HG03460 (cell line): ENCODE measurements at regions not wholly inside any gene's neighbourhood (a gene's known extent, or its start where the extent isn't known, plus 50 kb on each side); places are given as distances from the start of the nearest gene placed in this dataset.

Experiments
- ATAC-seq: cut with Tn5 transposase; IDR thresholded peaks from one replicate; pipeline ENCODE4 v1.9.1; 2021; ENCODE audit not compliant: unreplicated experiment

DNA sequence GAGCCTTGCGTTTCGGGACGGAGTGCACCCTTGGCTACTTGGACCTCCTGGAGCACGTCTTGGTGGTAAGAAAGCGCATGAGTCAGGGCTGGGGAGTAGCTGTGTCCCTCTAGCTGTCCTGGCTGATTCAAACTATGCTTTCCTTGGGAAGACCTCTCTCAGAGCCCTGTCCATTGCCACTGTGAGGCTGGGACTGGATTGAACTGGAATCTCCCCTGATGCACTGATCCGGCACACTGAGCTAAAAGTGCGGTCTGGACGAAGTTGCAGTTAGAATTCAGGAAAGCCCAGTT is 232.6 kb upstream of the TPM1 start:
- ATAC-seq = no peak

DNA sequence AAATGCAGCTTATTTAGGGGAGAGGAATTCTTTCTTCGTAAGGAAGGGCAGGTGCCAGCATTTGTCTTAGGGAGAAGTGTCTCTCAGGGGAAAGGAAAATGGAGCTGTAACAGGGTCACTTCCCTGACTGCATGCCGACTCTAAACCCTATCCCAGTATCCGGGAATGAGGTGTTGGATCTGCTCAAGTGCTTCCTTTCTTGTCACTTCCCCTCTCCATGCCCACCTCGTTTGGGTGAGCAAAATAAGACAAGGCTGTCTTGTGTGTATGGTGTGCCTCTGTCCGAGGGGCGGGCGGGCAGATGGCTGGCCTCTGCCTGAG is 230.1 kb upstream of the TPM1 start:
- no peak for ATAC-seq

DNA sequence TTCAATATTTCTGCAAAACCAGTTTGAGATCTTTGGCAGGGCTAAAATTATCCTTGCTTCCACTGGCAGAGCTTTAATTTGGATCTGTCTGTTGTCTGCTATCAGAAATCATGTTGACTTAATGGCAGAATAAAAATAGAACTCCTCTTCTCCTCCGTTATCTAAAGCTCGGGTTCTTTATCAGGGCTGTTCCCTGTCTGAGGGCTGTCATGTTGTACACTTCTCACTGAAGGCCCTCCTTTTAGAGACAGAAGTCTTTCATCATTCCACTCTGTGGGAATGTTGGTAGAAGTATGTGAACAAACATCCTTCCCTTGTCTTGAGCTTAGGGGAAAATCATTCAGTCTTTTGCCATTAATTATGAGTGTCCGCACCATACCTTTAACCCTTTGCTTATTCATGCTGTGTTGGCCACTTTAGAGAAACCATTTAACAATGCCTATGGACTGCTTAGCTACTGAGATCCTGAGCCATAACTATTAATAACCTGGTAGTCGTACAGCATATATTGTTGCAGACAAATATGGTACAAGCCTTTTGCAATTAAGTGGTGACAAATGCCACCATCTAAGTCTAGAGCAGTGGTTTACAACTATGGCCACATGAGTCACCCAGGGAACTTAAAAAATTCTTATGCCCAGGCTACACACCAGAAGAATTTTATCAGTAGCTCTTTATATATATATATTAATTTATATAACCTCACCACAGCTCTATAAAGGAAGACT is 226.0 kb upstream of the TPM1 start:
- no peak for ATAC-seq

DNA sequence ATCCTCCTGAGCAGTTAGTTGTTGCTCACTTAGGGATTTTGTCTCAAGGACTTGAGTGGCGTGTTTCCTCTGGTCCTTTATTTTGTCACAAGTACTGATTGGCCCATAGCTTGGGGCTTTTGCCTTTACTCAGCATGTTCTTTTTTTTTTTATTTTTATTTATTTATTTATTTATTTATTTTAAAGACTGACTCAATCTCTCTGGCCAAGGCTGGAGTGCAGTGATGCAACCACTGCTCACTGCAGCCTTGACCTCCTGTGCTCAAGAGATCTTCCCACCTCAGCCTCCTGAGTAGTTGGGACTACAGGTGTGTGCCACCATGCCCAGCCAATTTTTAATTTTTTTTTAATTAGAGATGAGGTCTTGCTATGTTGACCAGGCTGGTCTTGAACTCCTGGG is 223.9 kb upstream of the TPM1 start:
- ATAC-seq = no peak

DNA sequence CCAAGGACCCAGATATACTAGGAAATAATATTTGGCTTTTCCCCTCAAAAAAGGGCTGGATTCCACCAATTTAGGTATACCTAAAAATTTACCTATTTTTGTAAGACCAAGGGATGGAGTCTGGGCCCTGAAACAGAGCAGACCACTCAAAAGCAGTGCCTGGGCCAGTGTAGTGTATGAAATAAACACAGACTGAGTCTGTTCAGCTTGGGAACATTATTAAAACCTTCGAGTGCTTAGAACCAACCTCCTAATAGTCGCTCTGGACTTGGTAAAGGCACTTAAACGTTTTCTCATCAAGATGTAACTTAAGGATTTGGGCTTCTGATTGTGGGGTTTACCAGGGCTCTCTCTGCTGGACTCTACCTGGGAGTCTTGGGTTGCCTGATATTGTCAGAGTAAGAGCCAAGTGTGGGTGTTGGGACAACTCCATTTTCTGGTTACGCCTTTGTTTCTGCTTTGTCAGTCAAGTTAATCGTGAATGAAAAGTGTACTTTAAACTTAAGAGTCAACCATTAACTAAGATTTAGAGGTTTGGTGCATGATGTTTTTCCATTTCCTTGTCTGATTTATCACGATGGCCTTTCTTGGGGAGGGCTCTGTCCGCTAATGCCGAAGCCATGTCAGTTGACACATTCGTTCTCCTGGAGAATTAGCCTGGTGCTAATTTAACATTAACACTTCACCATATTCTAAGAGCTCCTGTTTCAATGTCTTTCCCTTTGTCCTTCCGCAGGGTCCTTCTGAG is 221.0 kb upstream of the TPM1 start:
- no peak for ATAC-seq

- no peak for ATAC-seq
Observed at GRCh38 chr15:62822228-62822627, 220.3 kb upstream of the TPM1 start.

DNA sequence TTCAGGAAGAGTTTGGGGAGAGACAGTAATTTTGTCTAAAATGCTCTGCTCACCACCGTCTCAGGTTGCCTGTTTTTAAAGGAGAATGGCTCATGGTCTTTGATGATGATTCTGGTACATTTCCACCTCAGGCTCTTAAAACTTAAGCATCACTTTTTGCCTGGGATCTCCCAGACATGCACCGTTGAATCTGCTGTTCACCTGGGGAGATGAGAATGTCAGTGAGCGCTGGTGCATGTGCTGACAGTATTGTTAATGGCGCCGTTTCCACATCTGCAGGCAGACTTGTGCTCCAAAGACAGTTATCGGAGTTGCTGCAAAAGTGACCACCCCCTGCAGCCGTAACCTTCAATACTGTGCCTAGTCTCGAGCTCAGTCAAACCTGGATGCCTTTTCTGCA is 219.0 kb upstream of the TPM1 start:
- no peak for ATAC-seq

DNA sequence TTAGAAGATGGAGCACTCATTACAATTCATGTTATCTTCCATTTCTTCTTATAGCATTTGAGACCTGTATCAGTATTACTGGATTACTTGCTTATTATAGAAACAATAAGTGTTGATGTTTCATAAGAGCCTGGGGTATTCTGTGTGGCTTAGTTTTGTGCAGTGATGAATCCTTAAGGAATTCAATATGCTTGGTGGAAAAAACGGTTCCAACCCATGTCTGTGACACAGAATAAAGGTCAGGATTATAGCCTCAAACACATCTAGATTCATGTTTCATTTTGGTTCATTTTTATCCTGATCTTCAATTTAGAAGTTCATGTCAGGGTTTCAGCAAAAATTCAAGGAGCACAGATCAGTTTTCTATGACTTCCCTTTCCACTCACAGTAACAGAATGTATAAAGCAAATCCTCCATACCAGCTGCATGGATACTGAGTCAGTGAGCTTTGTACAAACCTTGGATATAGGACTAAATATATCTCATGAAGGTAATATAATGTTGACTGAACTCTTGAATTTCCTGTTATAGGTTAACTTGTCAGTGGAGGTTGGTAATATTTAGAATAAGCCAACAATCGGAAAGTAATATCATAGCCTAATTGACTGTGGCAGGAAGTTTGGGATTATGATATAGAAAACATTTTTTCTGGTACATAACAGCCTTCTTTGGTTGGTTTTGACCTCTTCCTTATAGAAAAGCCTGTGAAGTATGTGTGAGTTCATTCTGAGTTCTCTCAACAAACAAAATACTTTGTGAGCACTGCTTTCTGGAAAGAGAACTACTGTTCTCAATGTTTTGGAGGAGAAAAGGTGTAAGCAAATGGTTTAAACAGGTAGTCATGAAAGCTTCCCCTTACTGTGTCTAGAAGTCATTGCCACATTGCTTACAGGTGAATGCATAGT is 218.2 kb upstream of the TPM1 start:
- no peak for ATAC-seq

- ATAC-seq = no peak
Observed at GRCh38 chr15:62825191-62825590, 217.4 kb upstream of the TPM1 start.

DNA sequence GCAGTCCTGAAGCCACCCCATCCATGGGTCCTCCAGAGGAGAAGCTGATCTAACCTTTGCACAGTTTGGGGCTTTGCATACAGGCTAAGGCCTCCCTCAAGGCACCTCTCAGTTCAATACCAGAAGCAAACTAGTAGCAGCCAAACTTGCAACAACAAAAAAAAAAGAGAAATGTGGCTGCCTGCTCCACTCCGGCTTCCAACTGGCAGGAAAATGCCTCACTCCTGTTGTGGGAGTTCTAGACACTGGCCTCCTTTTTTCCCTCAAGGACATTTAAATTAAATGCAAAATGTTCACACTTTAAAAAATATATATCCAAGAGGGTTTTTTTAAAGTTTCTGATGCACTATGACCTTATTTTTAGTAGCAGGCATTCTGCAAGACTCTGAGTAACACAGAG is 216.0 kb upstream of the TPM1 start:
- no peak for ATAC-seq

GRCh38 chr15:62828364-62828763 is 214.2 kb upstream of the TPM1 start:
- no peak for ATAC-seq

GRCh38 chr15:62832231-62832630 is 210.3 kb upstream of the TPM1 start:
- no peak for ATAC-seq

GRCh38 chr15:62833646-62834045 is 208.9 kb upstream of the TPM1 start:
- ATAC-seq = no peak

DNA sequence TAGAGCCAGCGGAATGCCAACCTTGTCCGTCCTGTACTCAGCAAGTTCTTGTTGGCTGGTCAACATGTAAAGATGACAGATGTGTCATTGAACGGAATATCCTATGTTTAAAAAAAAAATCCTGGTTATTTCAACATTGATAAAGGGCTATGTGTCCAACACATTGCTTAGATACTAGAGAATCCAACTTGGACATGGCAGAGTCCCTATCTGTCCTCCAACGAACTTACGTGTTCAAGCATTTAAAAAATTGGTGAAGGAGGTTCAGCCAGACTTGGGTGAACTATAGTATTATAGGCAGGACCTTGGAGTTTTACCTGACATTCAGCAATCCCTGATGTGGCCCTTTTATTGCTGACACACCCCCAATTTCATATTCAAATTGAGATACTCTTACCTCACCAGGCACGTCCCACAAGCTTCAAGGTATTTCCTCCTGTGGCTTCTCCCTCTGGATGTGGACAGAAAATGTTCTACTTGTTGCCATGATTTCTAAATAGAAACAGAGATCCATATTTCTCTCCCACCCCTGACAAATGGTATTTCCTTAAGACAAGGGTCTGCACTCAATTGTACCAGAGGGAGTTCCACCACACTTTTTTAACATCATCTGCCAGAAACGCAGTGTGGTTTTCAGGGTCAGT is 207.7 kb upstream of the TPM1 start:
- no peak for ATAC-seq

DNA sequence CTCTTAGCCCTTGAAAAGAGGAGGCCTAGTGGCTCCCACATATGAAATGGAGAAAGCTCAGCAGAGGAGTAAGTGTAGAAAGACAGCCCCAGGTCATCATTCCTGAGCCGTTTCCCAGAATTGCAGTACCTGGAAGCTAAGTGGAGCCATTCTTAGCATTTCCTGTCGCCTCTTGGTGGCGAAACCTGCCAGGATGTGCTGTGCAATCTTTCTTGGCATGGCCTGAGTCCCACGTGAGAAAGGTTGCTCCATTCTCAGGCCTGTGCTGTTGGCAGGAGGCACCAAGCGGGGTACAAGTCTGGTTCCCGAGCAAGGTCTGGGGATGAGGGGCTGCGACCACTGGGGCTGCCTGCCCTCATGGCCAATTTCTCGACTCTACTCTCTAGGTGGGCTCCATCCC is 207.2 kb upstream of the TPM1 start:
- ATAC-seq = no peak

- ATAC-seq = no peak
Observed at GRCh38 chr15:62835762-62836161, 206.8 kb upstream of the TPM1 start.

DNA sequence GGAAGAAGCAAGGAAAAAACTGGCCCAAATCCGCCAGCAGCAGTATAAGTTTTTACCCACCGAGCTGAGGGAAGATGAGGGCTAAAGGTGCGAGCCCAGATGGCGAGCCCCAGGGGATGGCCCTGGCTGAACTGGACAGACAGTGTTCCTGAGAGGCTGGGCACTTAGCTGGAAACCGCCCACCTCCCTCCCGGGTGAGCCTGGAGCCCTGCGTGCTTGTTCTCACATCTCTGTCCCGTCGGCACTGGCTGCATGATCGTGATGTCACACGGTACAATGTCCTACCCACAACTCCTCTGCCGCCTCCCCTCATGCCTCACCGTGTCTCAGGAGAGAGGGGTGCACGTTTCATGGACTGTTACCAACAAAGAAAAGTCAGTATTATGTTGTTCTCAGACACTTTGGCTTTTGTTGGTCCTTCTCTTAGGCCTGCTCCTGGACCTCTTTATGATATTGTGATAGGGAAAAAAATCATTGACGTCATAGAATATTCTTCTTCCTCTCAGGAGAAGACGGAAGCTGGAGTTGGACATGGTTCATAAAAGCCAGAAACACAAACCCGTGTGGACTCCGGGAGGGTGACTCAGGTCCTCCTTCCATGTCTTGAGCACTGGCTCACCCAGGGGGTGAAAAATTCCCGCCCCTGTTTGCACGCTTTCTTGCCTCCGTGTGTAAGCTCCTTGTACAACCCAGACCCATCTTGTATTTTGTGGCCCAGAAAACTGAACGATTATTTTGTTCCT is 201.8 kb upstream of the TPM1 start:
- ATAC-seq = no peak

- no peak for ATAC-seq
Observed at GRCh38 chr15:62841269-62841628, 201.3 kb upstream of the TPM1 start.

- ATAC-seq = no peak
Observed at GRCh38 chr15:62841891-62842559, 200.5 kb upstream of the TPM1 start.

DNA sequence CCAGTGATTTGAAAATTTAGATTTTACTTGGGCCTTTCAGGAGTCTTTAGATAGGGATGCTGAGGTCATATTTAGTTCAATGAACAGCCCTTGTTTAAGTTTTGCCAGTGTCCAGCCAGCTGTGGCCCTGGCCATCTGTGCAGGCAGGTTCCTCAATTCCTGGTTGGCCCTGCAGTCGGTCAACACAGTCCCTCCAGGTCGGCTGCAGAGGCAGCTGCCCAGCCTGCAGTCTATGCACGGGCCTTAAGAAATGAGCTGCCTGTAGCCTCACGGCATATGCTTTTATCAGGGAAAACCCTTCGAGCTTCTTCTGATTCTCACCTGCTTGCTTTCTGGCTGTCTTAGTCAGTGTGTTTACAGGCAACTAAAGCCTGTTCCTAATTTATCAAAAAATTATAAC is 199.2 kb upstream of the TPM1 start:
- no peak for ATAC-seq
